ENCODE measurements at regions not wholly inside any gene's neighbourhood (a gene's known extent, or its start where the extent isn't known, plus 50 kb on each side); places are given as distances from the start of the nearest gene placed in this dataset.

- TF ChIP-seq POLR2A (IDR thresholded peaks at IDR 0.05; ENCODE audit: low read depth, low read length) (no peak), POLR2AphosphoS5 (IDR thresholded peaks at IDR 0.05; ENCODE audit: low read depth, low read length) (no peak), TAF1 (IDR thresholded peaks at IDR 0.05; ENCODE audit: low read depth, low read length) (no peak), SPI1 (IDR thresholded peaks at IDR 0.05; ENCODE audit: low read depth, low read length) (no peak)
Measured at GRCh38 chr13:76813000-76813691, 73.1 kb downstream of the KCTD12 start.
